Suprapubic skin (tissue), 4 donors: ENCODE measurements at regions not wholly inside any gene's neighbourhood (a gene's known extent, or its start where the extent isn't known, plus 50 kb on each side); places are given as distances from the start of the nearest gene placed in this dataset.

Source experiments
- POLR2A ChIP-seq, 2 donors: fragments of 450-650 bp; IDR thresholded peaks; one replicate each; pipeline ENCODE4 v1.6.1; 2017; ENCODE audit warnings: antibody characterized with exemption in 2 of 2, mild to moderate bottlenecking in 2 of 2, moderate library complexity in 2 of 2
- POLR2AphosphoS5 ChIP-seq, 3 donors: sonication (generic); formaldehyde crosslinking; IDR thresholded peaks; one replicate each; pipeline ENCODE4 v1.6.1; 2017; ENCODE audit warnings: antibody characterized with exemption in 3 of 3
- TF ChIP-seq, protein P1 (sequence below), 2 donors: fragments of 200-600 bp in 1 of 2; fragments of 450-650 bp in 1 of 2; sonication (generic) in 1 of 2; IDR thresholded peaks; one replicate each; pipeline ENCODE4 v1.5.1; 2016 to 2019; ENCODE audit warnings: antibody characterized with exemption in 2 of 2, mild to moderate bottlenecking in 1 of 2, moderate library complexity in 1 of 2

DNA sequence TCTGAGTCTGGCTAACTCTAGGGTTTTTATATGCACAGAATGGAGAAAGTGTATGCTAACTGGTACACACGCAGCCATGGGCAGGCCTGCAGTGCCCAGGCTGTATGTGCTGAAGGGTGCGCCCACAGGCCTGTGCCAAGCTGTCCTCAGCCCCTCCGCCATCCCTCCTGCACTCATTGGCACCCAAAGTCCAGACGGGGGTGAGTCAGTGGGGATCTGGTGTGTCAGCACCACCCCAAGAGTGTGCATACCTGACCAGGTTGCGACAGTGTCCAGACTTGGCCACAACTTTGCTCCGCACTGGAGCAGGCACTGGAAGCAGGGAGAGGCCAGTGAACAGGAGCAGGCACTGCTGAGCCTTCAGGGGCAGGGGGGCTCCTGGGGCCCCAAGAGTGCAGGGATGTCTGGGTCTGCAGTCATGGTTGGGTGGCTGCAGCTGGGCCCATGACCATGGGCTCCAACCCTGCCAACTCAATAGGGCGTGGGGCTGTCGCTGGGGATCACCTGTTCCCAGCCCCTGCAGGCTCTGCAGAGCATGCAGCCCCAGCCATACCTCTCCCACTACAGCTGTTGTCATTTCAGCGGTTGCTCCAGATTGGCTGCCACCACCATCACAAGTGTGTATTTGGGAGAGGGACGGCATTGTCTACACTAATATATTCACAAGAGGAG, 717.8 kb downstream of the EPHA7 start:
- TF ChIP-seq, protein P1, sequence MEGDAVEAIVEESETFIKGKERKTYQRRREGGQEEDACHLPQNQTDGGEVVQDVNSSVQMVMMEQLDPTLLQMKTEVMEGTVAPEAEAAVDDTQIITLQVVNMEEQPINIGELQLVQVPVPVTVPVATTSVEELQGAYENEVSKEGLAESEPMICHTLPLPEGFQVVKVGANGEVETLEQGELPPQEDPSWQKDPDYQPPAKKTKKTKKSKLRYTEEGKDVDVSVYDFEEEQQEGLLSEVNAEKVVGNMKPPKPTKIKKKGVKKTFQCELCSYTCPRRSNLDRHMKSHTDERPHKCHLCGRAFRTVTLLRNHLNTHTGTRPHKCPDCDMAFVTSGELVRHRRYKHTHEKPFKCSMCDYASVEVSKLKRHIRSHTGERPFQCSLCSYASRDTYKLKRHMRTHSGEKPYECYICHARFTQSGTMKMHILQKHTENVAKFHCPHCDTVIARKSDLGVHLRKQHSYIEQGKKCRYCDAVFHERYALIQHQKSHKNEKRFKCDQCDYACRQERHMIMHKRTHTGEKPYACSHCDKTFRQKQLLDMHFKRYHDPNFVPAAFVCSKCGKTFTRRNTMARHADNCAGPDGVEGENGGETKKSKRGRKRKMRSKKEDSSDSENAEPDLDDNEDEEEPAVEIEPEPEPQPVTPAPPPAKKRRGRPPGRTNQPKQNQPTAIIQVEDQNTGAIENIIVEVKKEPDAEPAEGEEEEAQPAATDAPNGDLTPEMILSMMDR (IDR thresholded peaks at IDR 0.05): no peak
- TF ChIP-seq POLR2AphosphoS5 (IDR thresholded peaks at IDR 0.05) (no peak), POLR2A (IDR thresholded peaks at IDR 0.05) (no peak)
